Thymus (tissue), 11 donors: ENCODE measurements at regions not wholly inside any gene's neighbourhood (a gene's known extent, or its start where the extent isn't known, plus 50 kb on each side); places are given as distances from the start of the nearest gene placed in this dataset.

Source experiments
- DNase-seq, 9 donors: peaks; one replicate each; pipeline ENCODE4 v3.0.0-alpha.2; 2013; ENCODE audit warnings: low spot score in 9 of 9, low read depth in 6 of 9, missing footprints in 1 of 9
- H3K27ac ChIP-seq, 2 donors: one replicate each; pipeline ENCODE4 v1.5.1; 2013; ENCODE audit warnings: control low read depth in 1 of 2, low read depth in 1 of 2, low read length in 1 of 2, mild to moderate bottlenecking in 1 of 2, moderate library complexity in 1 of 2
- H3K27me3 ChIP-seq, 2 donors: one replicate each; pipeline ENCODE4 v1.5.1; 2013; ENCODE audit warnings: low read length in 1 of 2; ENCODE audit not compliant: control insufficient read depth in 2 of 2, insufficient read depth in 1 of 2
- H3K36me3 ChIP-seq, 2 donors: one replicate each; pipeline ENCODE4 v1.5.1; 2013; ENCODE audit warnings: low read length in 1 of 2, mild to moderate bottlenecking in 1 of 2, moderate library complexity in 1 of 2; ENCODE audit not compliant: control insufficient read depth in 2 of 2, insufficient read depth in 2 of 2
- H3K4me1 ChIP-seq, 2 donors: one replicate each; pipeline ENCODE4 v1.5.1; 2013; ENCODE audit warnings: low read length in 2 of 2; ENCODE audit not compliant: control insufficient read depth in 2 of 2, insufficient read depth in 2 of 2
- H3K4me3 ChIP-seq, 2 donors: one replicate each; pipeline ENCODE4 v1.5.1; 2013; ENCODE audit warnings: low read length in 2 of 2, control low read depth in 1 of 2, mild to moderate bottlenecking in 1 of 2
- H3K9me3 ChIP-seq, 2 donors: one replicate each; pipeline ENCODE4 v1.5.1; 2013; ENCODE audit warnings: low read length in 1 of 2, mild to moderate bottlenecking in 1 of 2; ENCODE audit not compliant: control insufficient read depth in 2 of 2, insufficient read depth in 1 of 2
- WGBS: extraction: QIAGEN DNeasy Blood & Tissue Kit; methylation state at CpG from one replicate; pipeline ENCODE4 v1.1.7; 2013; 5-methylcytosine and 5-hydroxymethylcytosine counted together
- donor health status: healthy.

- no peaks in the 10 kb centered on the region for H3K4me1 ChIP-seq
- H3K27me3 ChIP-seq, result no peaks in the 10 kb centered on the region
- 91% methylated on average over 3 of the region's 3 CpGs for WGBS
- no peaks in the 10 kb centered on the region for H3K36me3 ChIP-seq
- no peak for DNase-seq
- no peaks in the 10 kb centered on the region for H3K9me3 ChIP-seq
- H3K27ac ChIP-seq, result no peak overlapping the region
- H3K4me3 ChIP-seq, result no peak overlapping the region
These were observed 282.5 kb upstream of the TMPO start for GRCh38 chr12:98232753-98233390.

- H3K27ac ChIP-seq, result no peak overlapping the region
- no peaks in the 10 kb centered on the region for H3K9me3 ChIP-seq
- no peaks in the 10 kb centered on the region for H3K27me3 ChIP-seq
- no peak for DNase-seq
- 97% methylated on average over 2 of the region's 2 CpGs for WGBS
- H3K36me3 ChIP-seq, result no peaks in the 10 kb centered on the region
- H3K4me1 ChIP-seq, result no peaks in the 10 kb centered on the region
- H3K4me3 ChIP-seq, result no peak overlapping the region
These were observed 280.1 kb upstream of the TMPO start for GRCh38 chr12:98235301-98235700.

- no peaks in the 10 kb centered on the region for H3K9me3 ChIP-seq
- H3K27ac ChIP-seq, result no peak overlapping the region
- WGBS, result 88% methylated on average over 4 of the region's 4 CpGs
- no peaks in the 10 kb centered on the region for H3K4me1 ChIP-seq
- no peak for DNase-seq
- H3K27me3 ChIP-seq, result no peaks in the 10 kb centered on the region
- H3K4me3 ChIP-seq, result no peak overlapping the region
- no peaks in the 10 kb centered on the region for H3K36me3 ChIP-seq
These were observed 276.8 kb upstream of the TMPO start for GRCh38 chr12:98238515-98239130.

- WGBS, result 91% methylated on average over 1 of the region's 1 CpG
- Histone ChIP-seq H3K36me3 (no peaks in the 10 kb centered on the region), H3K27ac (no peak overlapping the region), H3K4me1 (no peaks in the 10 kb centered on the region), H3K27me3 (no peaks in the 10 kb centered on the region), H3K4me3 (no peak overlapping the region), H3K9me3 (no peaks in the 10 kb centered on the region)
- no peak for DNase-seq
These were observed 272.2 kb upstream of the TMPO start for GRCh38 chr12:98243190-98243589.

- no peak for DNase-seq
- Histone ChIP-seq H3K36me3 (no peaks in the 10 kb centered on the region), H3K4me3 (no peak overlapping the region), H3K4me1 (no peaks in the 10 kb centered on the region), H3K9me3 (no peaks in the 10 kb centered on the region), H3K27me3 (no peaks in the 10 kb centered on the region), H3K27ac (no peak overlapping the region)
- 81% methylated on average over 2 of the region's 2 CpGs for WGBS
These were observed 271.3 kb upstream of the TMPO start for GRCh38 chr12:98244136-98244535.

- Histone ChIP-seq H3K4me1 (no peaks in the 10 kb centered on the region), H3K27ac (no peak overlapping the region), H3K27me3 (no peaks in the 10 kb centered on the region), H3K36me3 (no peaks in the 10 kb centered on the region), H3K9me3 (no peaks in the 10 kb centered on the region), H3K4me3 (no peak overlapping the region)
- DNase-seq, result no peak
- WGBS, result 78% methylated on average over 7 of the region's 7 CpGs
These were observed 262.0 kb upstream of the TMPO start for GRCh38 chr12:98253207-98254037.

- no peaks in the 10 kb centered on the region for H3K9me3 ChIP-seq
- WGBS, result 97% methylated on average over 1 of the region's 1 CpG
- H3K27ac ChIP-seq, result no peak overlapping the region
- H3K4me1 ChIP-seq, result no peaks in the 10 kb centered on the region
- no peaks in the 10 kb centered on the region for H3K27me3 ChIP-seq
- DNase-seq, result no peak
- H3K4me3 ChIP-seq, result no peak overlapping the region
- H3K36me3 ChIP-seq, result no peaks in the 10 kb centered on the region
These were observed 258.6 kb upstream of the TMPO start for GRCh38 chr12:98256830-98257229.

- H3K36me3 ChIP-seq, result no peaks in the 10 kb centered on the region
- H3K27me3 ChIP-seq, result no peaks in the 10 kb centered on the region
- no peak for DNase-seq
- no peaks in the 10 kb centered on the region for H3K4me1 ChIP-seq
- no peaks in the 10 kb centered on the region for H3K9me3 ChIP-seq
- no peak overlapping the region for H3K27ac ChIP-seq
- 91% methylated on average over 5 of the region's 5 CpGs for WGBS
- H3K4me3 ChIP-seq, result no peak overlapping the region
These were observed 255.7 kb upstream of the TMPO start for GRCh38 chr12:98259693-98260092.

GRCh38 chr12:98260276-98260675 is 255.1 kb upstream of the TMPO start:
- Histone ChIP-seq H3K4me3 (no peak overlapping the region), H3K36me3 (no peaks in the 10 kb centered on the region), H3K27ac (no peak overlapping the region), H3K4me1 (no peaks in the 10 kb centered on the region), H3K9me3 (no peaks in the 10 kb centered on the region), H3K27me3 (no peaks in the 10 kb centered on the region)
- DNase-seq, result no peak
- 92% methylated on average over 5 of the region's 5 CpGs for WGBS
